ENCODE measurements at regions not wholly inside any gene's neighbourhood (a gene's known extent, or its start where the extent isn't known, plus 50 kb on each side); places are given as distances from the start of the nearest gene placed in this dataset.

- TF ChIP-seq SMC3 (IDR thresholded peaks at IDR 0.05) (no peak), SREBF2 (IDR thresholded peaks at IDR 0.05) (no peak), ESRRA (IDR thresholded peaks at IDR 0.05; ENCODE audit: borderline replicate concordance, low read length) (no peak), CTCF (IDR thresholded peaks at IDR 0.05) (no peak), MAFK (IDR thresholded peaks at IDR 0.05; ENCODE audit: partially characterized antibody) (no peak)
- TF ChIP-seq, protein P1, sequence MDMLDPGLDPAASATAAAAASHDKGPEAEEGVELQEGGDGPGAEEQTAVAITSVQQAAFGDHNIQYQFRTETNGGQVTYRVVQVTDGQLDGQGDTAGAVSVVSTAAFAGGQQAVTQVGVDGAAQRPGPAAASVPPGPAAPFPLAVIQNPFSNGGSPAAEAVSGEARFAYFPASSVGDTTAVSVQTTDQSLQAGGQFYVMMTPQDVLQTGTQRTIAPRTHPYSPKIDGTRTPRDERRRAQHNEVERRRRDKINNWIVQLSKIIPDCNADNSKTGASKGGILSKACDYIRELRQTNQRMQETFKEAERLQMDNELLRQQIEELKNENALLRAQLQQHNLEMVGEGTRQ (IDR thresholded peaks at IDR 0.05), result no peak
These were observed 511.8 kb downstream of the EPHA3 start for GRCh38 chr3:89619263-89619662.
